Central memory CD4-positive, alpha-beta T cell (primary cell): ENCODE measurements at regions not wholly inside any gene's neighbourhood (a gene's known extent, or its start where the extent isn't known, plus 50 kb on each side); places are given as distances from the start of the nearest gene placed in this dataset.

ENCODE experiments used
- DNase-seq: peaks from one replicate; pipeline ENCODE4 v3.0.0; 2022

DNA sequence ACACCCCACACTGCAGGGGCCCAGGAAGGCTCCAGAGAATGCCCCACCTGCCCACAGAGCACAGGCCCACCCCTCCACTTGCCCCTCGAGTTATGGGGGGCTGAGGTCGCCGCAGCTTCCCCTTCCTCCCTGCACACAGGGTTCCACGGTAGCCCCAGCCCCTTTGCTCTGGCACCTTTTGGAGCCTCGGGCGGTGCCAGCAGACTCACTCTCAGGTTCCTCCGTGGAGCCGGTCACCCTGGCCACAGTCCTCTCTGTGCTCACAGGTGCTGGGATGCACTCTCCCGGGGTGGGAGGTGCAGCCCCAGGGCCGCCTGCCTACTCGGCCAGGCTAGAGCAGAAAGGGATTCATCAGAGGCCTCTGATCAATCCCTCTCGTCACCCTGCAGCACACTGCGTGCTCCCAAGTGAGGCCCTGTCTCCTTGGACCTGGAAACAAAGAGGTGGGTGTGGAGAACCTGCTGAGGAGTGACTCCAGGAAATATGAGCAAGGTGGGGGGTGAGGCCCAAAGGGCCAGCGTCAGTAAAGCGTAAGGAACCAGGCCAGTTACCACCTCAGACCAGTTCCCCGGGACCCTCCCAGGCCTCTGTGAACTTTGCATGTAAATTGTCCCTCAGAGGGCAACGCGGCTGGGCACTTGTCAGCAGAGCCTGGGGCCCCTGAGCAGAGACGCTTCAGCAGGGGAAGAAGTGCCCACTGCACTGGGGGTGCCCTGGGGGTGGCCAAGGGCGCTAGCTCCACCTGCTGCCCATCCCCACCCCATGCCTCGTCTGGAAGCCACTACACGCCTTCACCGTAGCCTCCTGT, 167.8 kb downstream of the OLFM1 start:
- DNase-seq: no peak

DNA sequence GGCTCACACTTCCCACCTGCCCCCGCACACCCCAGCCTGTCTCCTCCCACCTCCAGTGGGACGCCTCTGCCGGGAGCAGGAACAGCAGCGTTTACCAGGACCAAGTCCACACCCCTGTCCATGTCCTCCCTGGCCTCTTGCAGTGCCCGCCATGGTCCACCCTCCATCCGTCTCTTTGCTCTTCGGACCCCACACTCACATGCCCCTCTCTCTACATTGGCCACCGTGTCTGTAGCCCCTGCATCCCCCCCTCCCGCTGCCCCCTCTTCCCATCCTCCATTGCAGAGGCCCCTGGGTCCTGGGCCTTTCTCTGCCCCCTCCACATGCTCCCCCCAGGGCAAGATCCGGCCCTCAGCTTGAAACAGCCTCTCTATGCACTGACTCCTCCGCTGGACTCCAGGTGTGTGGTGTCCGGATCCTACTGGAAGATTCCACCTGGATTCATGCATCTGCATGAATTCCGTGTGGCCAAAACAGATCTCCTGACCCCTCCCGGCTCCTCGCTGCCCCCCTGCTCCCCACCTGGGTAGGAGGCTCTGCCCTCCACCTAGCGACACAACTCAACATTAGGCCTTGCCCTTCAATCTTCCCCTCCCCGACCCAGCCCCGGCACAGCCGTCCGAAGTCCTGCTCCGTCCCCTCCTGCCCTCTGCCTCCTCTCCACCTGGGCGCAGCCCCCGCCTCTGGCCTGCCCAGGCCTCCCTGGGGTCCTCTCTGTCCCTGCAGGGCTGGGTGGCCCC, 168.5 kb downstream of the OLFM1 start:
- no peak for DNase-seq

DNA sequence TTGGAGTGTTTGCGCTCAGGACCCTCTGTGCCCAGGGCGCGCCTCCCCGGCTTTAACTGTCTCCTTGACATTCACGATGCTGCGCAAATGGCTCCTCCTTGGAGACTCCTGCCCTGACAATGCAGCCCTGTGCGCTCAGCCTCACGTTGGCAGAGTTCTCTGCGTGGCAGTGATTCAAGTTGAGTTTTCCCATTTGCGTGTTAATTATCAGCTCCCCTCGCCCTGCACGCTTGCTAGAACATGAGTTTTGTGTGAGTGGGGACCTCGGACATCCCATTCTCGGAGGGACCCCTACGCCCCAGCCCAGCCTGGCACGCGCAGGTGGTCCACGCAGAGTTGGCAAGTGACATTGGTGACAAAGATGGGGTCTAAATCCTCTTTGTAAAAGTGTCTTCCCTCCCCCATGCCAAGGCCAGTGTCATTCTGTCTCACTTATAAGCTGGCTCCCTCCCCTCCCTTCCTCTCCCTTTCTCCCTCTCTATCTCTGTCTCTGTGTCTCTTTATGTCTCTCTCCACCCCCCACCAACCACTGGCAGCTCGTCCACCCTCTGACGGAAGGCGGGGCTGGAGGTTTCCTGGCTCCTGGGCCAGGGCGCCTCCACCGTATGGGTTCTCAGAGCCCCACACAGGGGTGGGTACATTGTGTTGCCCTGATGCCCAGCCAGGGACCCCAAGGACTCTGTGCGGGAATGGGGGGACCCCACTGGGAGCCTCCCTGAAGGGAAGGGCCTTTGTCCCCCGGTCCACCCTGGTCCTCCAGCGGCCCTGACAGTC, 169.3 kb downstream of the OLFM1 start:
- DNase-seq: no peak

GRCh38 chr9:135258461-135258860, 171.0 kb downstream of the OLFM1 start:
- DNase-seq: no peak

DNA sequence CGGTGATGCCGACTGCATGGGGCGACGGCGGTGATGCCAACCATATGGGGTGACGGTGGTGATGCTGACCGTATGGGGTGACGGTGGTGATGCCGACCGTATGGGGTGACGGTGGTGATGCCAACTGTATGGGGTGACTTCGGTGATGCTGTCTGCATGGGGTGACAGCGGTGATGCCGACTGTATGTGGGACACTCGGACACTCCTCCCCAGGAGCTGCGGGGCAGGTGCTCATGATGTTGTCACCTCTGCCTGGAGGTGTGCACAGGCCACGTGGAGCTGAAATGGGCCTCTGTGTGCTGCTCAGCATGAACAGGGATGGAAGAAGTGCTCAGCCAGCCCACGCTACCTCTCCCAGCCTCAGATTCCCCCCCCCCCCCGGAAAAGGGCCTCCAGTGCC, 171.8 kb downstream of the OLFM1 start:
- no peak for DNase-seq

GRCh38 chr9:135260221-135261180, 173.0 kb downstream of the OLFM1 start:
- DNase-seq: no peak

GRCh38 chr9:135262248-135262647, 174.8 kb downstream of the OLFM1 start:
- DNase-seq: no peak

DNA sequence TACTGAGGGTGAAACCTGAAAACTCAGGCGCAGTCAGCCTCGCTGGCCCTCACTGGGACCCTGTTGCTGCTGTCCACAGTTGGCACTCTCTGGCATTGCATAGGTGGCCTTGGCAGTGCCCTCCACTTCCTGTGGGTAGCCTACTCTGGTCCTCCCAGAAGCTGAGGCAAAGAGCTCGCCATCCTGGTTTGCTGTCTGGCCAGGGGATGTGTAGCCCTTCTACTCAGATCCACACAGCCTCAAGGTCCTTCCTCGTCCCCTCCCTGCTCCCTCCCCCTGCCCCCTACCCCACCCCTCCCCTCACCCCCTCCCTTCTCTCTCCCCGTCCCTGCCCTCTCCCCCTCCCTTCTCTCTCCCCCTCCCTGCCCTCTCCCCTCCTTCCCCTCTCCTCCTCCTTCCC, 176.0 kb downstream of the OLFM1 start:
- no peak for DNase-seq

GRCh38 chr9:135265931-135266330, 178.5 kb downstream of the OLFM1 start:
- DNase-seq: no peak

DNA sequence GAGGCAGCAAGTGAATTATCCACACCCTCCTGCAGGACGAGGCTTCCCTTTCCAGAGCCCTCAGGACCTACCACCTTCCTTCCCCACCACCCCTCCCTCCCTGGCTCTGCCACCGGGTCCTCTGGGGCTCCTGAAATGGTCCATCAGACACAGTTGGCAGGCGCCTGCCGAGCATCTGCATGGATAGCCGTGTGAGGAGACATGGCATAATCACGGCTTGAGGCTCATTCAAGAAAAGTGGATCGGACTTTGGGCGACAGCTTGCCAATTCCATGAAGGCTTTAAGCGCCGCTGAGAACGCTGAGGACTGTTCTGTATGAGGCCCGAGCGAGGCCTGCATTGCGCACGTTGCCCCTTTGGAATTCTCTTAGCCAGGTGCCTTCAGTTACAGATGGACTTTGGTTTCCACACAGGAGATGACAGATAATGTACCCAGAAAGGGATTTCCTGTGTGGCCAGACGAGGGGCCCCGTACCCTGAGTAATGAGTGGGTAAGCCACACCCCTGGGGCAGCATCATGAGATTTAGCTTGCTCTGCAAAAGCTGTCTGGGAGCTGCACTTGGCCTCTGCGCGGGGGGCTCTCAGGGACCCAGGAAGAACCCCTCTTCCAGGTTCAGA, 179.8 kb downstream of the OLFM1 start:
- DNase-seq: no peak

GRCh38 chr9:135268031-135268430, 180.6 kb downstream of the OLFM1 start:
- DNase-seq: no peak

GRCh38 chr9:135268981-135269380, 181.5 kb downstream of the OLFM1 start:
- DNase-seq: no peak

DNA sequence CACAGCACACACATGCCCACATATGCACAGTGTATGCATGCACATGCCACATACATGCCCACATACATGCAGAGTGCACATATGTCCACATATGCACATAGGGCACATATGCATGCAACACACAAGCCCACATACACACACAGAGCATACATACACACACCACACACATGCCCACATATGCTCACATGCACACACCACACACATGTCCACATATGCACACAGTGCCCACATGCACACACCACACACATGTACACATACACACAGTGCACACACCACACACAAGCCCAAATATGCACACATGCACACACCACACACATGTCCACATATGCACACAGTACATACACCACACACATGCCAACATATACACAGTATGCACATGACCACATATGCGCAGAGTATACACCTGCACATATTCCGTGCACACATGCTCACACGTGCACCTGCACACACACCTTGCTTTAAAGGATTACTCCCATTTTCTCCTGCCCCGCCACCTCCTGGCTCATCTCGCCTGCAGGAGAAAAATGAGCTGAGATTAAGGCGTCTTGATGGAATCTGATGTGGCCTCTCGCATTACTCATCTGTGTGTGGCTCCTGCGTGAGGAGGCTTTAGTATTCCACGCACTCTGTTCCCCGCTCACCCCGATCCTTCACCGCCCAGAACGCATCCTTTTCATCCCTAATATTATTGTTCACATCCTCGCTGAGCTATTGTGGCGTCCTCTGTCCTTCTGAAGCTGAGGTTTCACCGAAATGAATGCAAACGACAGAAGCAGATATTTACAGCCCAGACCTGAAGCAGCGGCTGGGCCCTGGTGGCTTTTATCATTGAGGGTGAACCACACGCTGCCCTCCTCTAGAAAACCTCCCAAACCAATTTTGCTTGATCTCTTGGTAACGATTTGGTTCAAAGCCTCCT, 182.7 kb downstream of the OLFM1 start:
- DNase-seq: no peak

DNA sequence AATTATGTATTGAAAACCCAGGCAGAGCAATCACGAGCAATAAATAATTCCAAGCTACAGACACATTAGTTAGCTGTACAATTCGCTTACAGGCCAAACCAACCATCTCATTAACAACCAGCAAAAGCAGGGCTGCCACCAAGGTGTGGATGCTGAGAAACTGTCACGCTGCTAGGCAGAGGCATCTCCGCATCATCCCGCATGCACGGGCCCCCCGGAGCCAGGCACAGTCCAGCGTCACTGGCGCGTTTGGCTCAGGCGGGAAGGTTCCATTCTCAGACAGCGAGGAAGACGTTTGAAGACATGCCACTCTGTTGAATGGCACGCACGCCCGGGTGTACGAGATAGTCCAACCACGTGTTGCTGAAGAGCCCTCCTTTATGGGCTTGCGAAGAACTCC, 184.0 kb downstream of the OLFM1 start:
- no peak for DNase-seq

DNA sequence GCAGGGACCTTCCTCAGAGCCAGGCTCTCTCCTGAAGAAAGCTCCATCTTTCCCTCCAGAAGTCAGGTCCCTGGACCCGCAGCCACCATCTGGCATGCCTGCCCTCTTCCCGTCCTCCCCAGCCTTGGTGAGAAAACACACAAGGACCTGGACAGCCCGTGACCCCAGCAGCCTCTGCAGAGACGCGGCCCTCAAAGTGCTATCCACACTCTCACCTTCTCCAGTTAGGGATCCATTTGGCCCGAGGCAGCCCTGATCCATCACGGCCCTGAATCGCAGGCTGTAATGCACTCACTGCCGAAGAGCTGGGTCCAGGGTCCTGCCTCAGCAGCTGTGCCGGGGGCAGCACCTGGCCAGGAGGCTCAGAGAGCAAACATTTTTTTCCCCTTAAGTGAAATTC, 185.1 kb downstream of the OLFM1 start:
- no peak for DNase-seq

- DNase-seq: no peak
Observed at GRCh38 chr9:135273008-135273407, 185.5 kb downstream of the OLFM1 start.

- no peak for DNase-seq
Observed at GRCh38 chr9:135275163-135275562, 187.7 kb downstream of the OLFM1 start.

GRCh38 chr9:135275571-135276289, 188.3 kb downstream of the OLFM1 start:
- DNase-seq: no peak

GRCh38 chr9:135277219-135278201, 190.0 kb downstream of the OLFM1 start:
- DNase-seq: no peak
